ENCODE measurements at regions not wholly inside any gene's neighbourhood (a gene's known extent, or its start where the extent isn't known, plus 50 kb on each side); places are given as distances from the start of the nearest gene placed in this dataset.
A peak's percentile ranks its signal among the peaks of the same experiment; 100 is the strongest.

GRCh38 chr12:125330645-125331341 is 265.6 kb downstream of the AACS start (continued):
- no peak for TF ChIP-seq REST (IDR thresholded peaks at IDR 0.05; ENCODE audit: unreplicated experiment)
- TF ChIP-seq CTCF (conservative IDR thresholded peaks at IDR 0.05; ENCODE audit: low read depth in 2 of 2) = peak; percentile 80 to 95
- no peak for TF ChIP-seq NANOG (IDR thresholded peaks at IDR 0.05; ENCODE audit: borderline replicate concordance)
- TF ChIP-seq CREB1 (CRISPR knock-in tag; IDR thresholded peaks at IDR 0.05; ENCODE audit: low read depth) = no peak
- TF ChIP-seq STAT1 (IDR thresholded peaks at IDR 0.05; ENCODE audit: unreplicated experiment) = no peak

- H3K27ac ChIP-seq (ENCODE audit: low read depth) = no peak overlapping the region
- H3K4me1 Mint-ChIP-seq = peaks cover 51% of the 10 kb centered on the region
- no peak for TF ChIP-seq NANOG (IDR thresholded peaks at IDR 0.05; ENCODE audit: borderline replicate concordance)
- TF ChIP-seq ZNF462 (CRISPR knock-in tag; IDR thresholded peaks at IDR 0.05) = no peak
- no peak for TF ChIP-seq ZNF114 (CRISPR knock-in tag; IDR thresholded peaks at IDR 0.05)
- TF ChIP-seq REST (IDR thresholded peaks at IDR 0.05; ENCODE audit: unreplicated experiment) = no peak
Measured at GRCh38 chr12:125331342-125332052, 266.3 kb downstream of the AACS start.

More at GRCh38 chr12:125331342-125332052, 266.3 kb downstream of the AACS start:
- Mint-ChIP-seq H3K4me3 (peak overlapping the region; percentile 69), H3K27ac (no peak overlapping the region), H3K36me3 (ENCODE audit: low read depth) (peaks cover 39% of the 10 kb centered on the region), H3K9me3 (peaks cover 23% of the 10 kb centered on the region), H3K27me3 (ENCODE audit: insufficient read depth, low read depth, poor library complexity) (peaks cover 16% of the 10 kb centered on the region)
- H4K20me1 ChIP-seq (replicated peaks; ENCODE audit: insufficient read depth) = peaks cover 6% of the 10 kb centered on the region; the same call in 1 of the 2 replicates
- H3K27me3 ChIP-seq (ENCODE audit: insufficient read depth) = no peaks in the 10 kb centered on the region
- H3K4me3 ChIP-seq = peak overlapping the region; percentile 76
- peaks cover 18% of the 10 kb centered on the region for H3K79me2 ChIP-seq (replicated peaks; ENCODE audit: insufficient read depth)
- H3K4me1 ChIP-seq (ENCODE audit: insufficient read depth) = peaks cover 39% of the 10 kb centered on the region
- no peaks in the 10 kb centered on the region; the same call in 1 of the 2 replicates for H3K36me3 ChIP-seq (ENCODE audit: insufficient read depth)
- no peaks in the 10 kb centered on the region for H3K9me2 ChIP-seq (ENCODE audit: insufficient read depth)
- DNase-seq (ENCODE audit: low spot score) (peak; percentile 11), ATAC-seq (peak; percentile 14)
- peak overlapping the region; percentile 97 for H2AFZ ChIP-seq
- H3F3A ChIP-seq (replicated peaks; ENCODE audit: low read depth) = peaks cover 11% of the 10 kb centered on the region; the same call in 1 of the 2 replicates
- H3K4me2 ChIP-seq = peak overlapping the region; percentile 95
